Neural progenitor cell (in vitro differentiated cells): ENCODE measurements at regions not wholly inside any gene's neighbourhood (a gene's known extent, or its start where the extent isn't known, plus 50 kb on each side); places are given as distances from the start of the nearest gene placed in this dataset.

Source experiments
- DNase-seq: peaks from one replicate; pipeline ENCODE4 v3.0.0-alpha.2; 2016; ENCODE audit warnings: low spot score
- H2AFZ ChIP-seq: fragments of 200-600 bp; sonication (generic); replicated peaks from 2 replicates; pipeline ENCODE4 v1.6.1; 2016; ENCODE audit warnings: antibody characterized with exemption
- H3F3A ChIP-seq: fragments of 200-600 bp; sonication (generic); 2 replicates; pipeline ENCODE4 v1.6.1; 2016; ENCODE audit warnings: antibody characterized with exemption, low read depth
- H3K27ac ChIP-seq: fragments of 200-600 bp; sonication (generic); 2 replicates; pipeline ENCODE4 v1.5.1; 2016; ENCODE audit warnings: mild to moderate bottlenecking
- H3K27me3 ChIP-seq: fragments of 200-600 bp; sonication (generic); 2 replicates; pipeline ENCODE4 v1.6.1; 2016; ENCODE audit warnings: mild to moderate bottlenecking, moderate library complexity
- H3K36me3 ChIP-seq: fragments of 200-600 bp; sonication (generic); 2 replicates; pipeline ENCODE4 v1.5.1; 2016
- H3K4me1 ChIP-seq: fragments of 200-600 bp; sonication (generic); 2 replicates; pipeline ENCODE4 v1.6.1; 2016; ENCODE audit warnings: mixed run types
- H3K4me2 ChIP-seq: fragments of 200-600 bp; sonication (generic); 2 replicates; pipeline ENCODE4 v1.6.1; 2016
- H3K4me3 ChIP-seq: fragments of 200-600 bp; sonication (generic); 2 replicates; pipeline ENCODE4 v1.5.1; 2016
- H3K79me2 ChIP-seq: fragments of 200-600 bp; sonication (generic); 2 replicates; pipeline ENCODE4 v1.6.1; 2016; ENCODE audit warnings: low read depth
- H3K9ac ChIP-seq: fragments of 200-600 bp; sonication (generic); 2 replicates; pipeline ENCODE4 v1.6.1; 2016
- H3K9me3 ChIP-seq: fragments of 200-600 bp; sonication (generic); 2 replicates; pipeline ENCODE4 v1.5.1; 2016; ENCODE audit warnings: low read depth
- H4K20me1 ChIP-seq: fragments of 200-600 bp; sonication (generic); 2 replicates; pipeline ENCODE4 v1.6.1; 2016; ENCODE audit warnings: low read depth
- H3K27ac Mint-ChIP-seq: 3 replicates; pipeline ENCODE4 v1.8.0; 2021; ENCODE audit warnings: mixed read lengths
- H3K27me3 Mint-ChIP-seq: 2 replicates; pipeline ENCODE4 v1.8.0; 2022; ENCODE audit warnings: low read depth, mild to moderate bottlenecking, inconsistent platforms, moderate library complexity, mixed read lengths; ENCODE audit not compliant: insufficient read depth
- H3K36me3 Mint-ChIP-seq: 3 replicates; pipeline ENCODE4 v1.8.0; 2021; ENCODE audit warnings: mixed read lengths
- H3K4me1 Mint-ChIP-seq: 3 replicates; pipeline ENCODE4 v1.8.0; 2021; ENCODE audit warnings: mixed read lengths
- H3K4me3 Mint-ChIP-seq: 3 replicates; pipeline ENCODE4 v1.8.0; 2021; ENCODE audit warnings: mild to moderate bottlenecking, moderate library complexity, mixed read lengths
- H3K9me3 Mint-ChIP-seq: 3 replicates; pipeline ENCODE4 v1.8.0; 2020; ENCODE audit warnings: mixed read lengths
- CTCF ChIP-seq: fragments of 200-600 bp; sonication (generic); IDR thresholded peaks from 2 replicates; pipeline ENCODE4 v1.5.1; 2017; ENCODE audit warnings: antibody characterized with exemption, mild to moderate bottlenecking
- EZH2 ChIP-seq: fragments of 200-600 bp; sonication (generic); IDR thresholded peaks from 2 replicates; pipeline ENCODE4 v1.6.1; 2017; ENCODE audit warnings: antibody characterized with exemption, mild to moderate bottlenecking, moderate library complexity
- EZH2phosphoT487 ChIP-seq: fragments of 200-600 bp; sonication (generic); IDR thresholded peaks from 2 replicates; pipeline ENCODE4 v1.6.1; 2017; ENCODE audit warnings: antibody characterized with exemption

GRCh38 chr5:133790898-133791297 lies 177.5 kb downstream of the C5orf15 start:
- Mint-ChIP-seq H3K4me1 (no peaks in the 10 kb centered on the region), H3K27me3 (no peaks in the 10 kb centered on the region), H3K9me3 (peaks cover 4% of the 10 kb centered on the region), H3K27ac (no peak overlapping the region), H3K36me3 (no peaks in the 10 kb centered on the region), H3K4me3 (no peak overlapping the region)
- Histone ChIP-seq H4K20me1 (no peaks in the 10 kb centered on the region), H3K27ac (no peak overlapping the region), H3K4me2 (no peak overlapping the region), H3K27me3 (no peaks in the 10 kb centered on the region), H3F3A (no peaks in the 10 kb centered on the region), H3K9ac (no peak overlapping the region), H3K9me3 (no peaks in the 10 kb centered on the region), H3K4me1 (no peaks in the 10 kb centered on the region), H3K4me3 (no peak overlapping the region), H2AFZ (no peak overlapping the region), H3K36me3 (no peaks in the 10 kb centered on the region), H3K79me2 (no peaks in the 10 kb centered on the region)
- TF ChIP-seq EZH2phosphoT487 (no peak), EZH2 (no peak), CTCF (no peak)
- no peak for DNase-seq

GRCh38 chr5:133789428-133789827 lies 177.1 kb upstream of the FSTL4 start:
- no peaks in the 10 kb centered on the region for H3K79me2 ChIP-seq
- Mint-ChIP-seq H3K36me3 (no peaks in the 10 kb centered on the region), H3K4me1 (no peaks in the 10 kb centered on the region), H3K27ac (no peak overlapping the region), H3K27me3 (no peaks in the 10 kb centered on the region), H3K9me3 (peaks cover 4% of the 10 kb centered on the region), H3K4me3 (no peak overlapping the region)
- no peak overlapping the region for H3K27ac ChIP-seq
- no peak overlapping the region for H3K9ac ChIP-seq
- H3K4me1 ChIP-seq: no peaks in the 10 kb centered on the region
- no peaks in the 10 kb centered on the region for H3F3A ChIP-seq
- no peak overlapping the region for H3K4me2 ChIP-seq
- DNase-seq: no peak
- no peak overlapping the region for H2AFZ ChIP-seq
- no peaks in the 10 kb centered on the region for H3K9me3 ChIP-seq
- TF ChIP-seq CTCF (no peak), EZH2 (no peak), EZH2phosphoT487 (no peak)
- H3K4me3 ChIP-seq: no peak overlapping the region
- H3K36me3 ChIP-seq: no peaks in the 10 kb centered on the region
- H3K27me3 ChIP-seq: no peaks in the 10 kb centered on the region
- H4K20me1 ChIP-seq: no peaks in the 10 kb centered on the region

GRCh38 chr5:133788121-133788520 lies 175.8 kb upstream of the FSTL4 start:
- Histone ChIP-seq H3K4me3 (no peak overlapping the region), H3K9me3 (no peaks in the 10 kb centered on the region), H3K27me3 (no peaks in the 10 kb centered on the region), H3K27ac (no peak overlapping the region), H3K36me3 (no peaks in the 10 kb centered on the region), H2AFZ (no peak overlapping the region), H3K79me2 (no peaks in the 10 kb centered on the region), H3F3A (no peaks in the 10 kb centered on the region), H3K4me2 (no peak overlapping the region), H3K4me1 (no peaks in the 10 kb centered on the region), H4K20me1 (no peaks in the 10 kb centered on the region), H3K9ac (no peak overlapping the region)
- DNase-seq: no peak
- H3K27me3 Mint-ChIP-seq: no peaks in the 10 kb centered on the region
- TF ChIP-seq EZH2: no peak
- no peak for TF ChIP-seq CTCF
- TF ChIP-seq EZH2phosphoT487: no peak
- H3K4me3 Mint-ChIP-seq: no peak overlapping the region
- no peaks in the 10 kb centered on the region for H3K36me3 Mint-ChIP-seq
- no peaks in the 10 kb centered on the region for H3K4me1 Mint-ChIP-seq
- peaks cover 4% of the 10 kb centered on the region for H3K9me3 Mint-ChIP-seq
- no peak overlapping the region for H3K27ac Mint-ChIP-seq

- no peak overlapping the region for H3K27ac ChIP-seq
- H3K4me2 ChIP-seq: no peak overlapping the region
- H3K36me3 Mint-ChIP-seq: no peaks in the 10 kb centered on the region
- no peak overlapping the region for H2AFZ ChIP-seq
- peaks cover 4% of the 10 kb centered on the region for H3K9me3 Mint-ChIP-seq
- H3K79me2 ChIP-seq: no peaks in the 10 kb centered on the region
- H3K9me3 ChIP-seq: no peaks in the 10 kb centered on the region
- no peaks in the 10 kb centered on the region for H3K27me3 ChIP-seq
- no peak for DNase-seq
- H3F3A ChIP-seq: no peaks in the 10 kb centered on the region
- H3K36me3 ChIP-seq: no peaks in the 10 kb centered on the region
- H3K4me1 ChIP-seq: no peaks in the 10 kb centered on the region
- H3K27ac Mint-ChIP-seq: no peak overlapping the region
- H3K4me3 ChIP-seq: no peak overlapping the region
- peaks cover 4% of the 10 kb centered on the region for H3K4me1 Mint-ChIP-seq
- no peak overlapping the region for H3K9ac ChIP-seq
- H3K4me3 Mint-ChIP-seq: no peak overlapping the region
- TF ChIP-seq EZH2phosphoT487: no peak
- TF ChIP-seq EZH2: no peak
- TF ChIP-seq CTCF: no peak
- no peaks in the 10 kb centered on the region for H4K20me1 ChIP-seq
- H3K27me3 Mint-ChIP-seq: peaks cover 4% of the 10 kb centered on the region
Measured at GRCh38 chr5:133786420-133786819, 174.1 kb upstream of the FSTL4 start.
